ENCODE measurements at regions not wholly inside any gene's neighbourhood (a gene's known extent, or its start where the extent isn't known, plus 50 kb on each side); places are given as distances from the start of the nearest gene placed in this dataset.

DNA sequence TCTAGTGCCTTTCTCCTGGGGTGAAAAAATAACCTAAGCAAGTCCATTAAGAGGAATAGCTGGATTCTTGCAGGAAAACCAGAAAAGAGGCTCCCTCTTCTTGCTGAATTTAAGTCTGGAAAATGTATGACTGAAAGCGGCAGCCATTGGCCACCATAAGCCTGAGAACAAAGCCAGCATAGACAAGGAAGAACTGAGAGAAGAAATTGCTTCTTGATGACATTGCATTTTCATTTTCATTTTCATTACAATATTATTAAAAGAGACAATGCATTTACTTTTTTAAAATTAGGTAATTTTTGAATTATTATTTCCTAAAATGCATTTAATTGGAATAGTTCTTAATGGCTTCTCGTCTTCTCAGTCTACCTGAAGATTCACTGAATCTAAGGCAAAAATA is 1157.5 kb upstream of the ZEB2 start:
- Mint-ChIP-seq H3K27me3 (ENCODE audit: low read depth in 3 of 3) (peaks cover 0 to 5% (median 3%) of the 10 kb centered on the region in 3 donors), H3K36me3 (peaks cover 0 to 4% (median 0%) of the 10 kb centered on the region in 3 donors), H3K4me1 (no peaks in the 10 kb centered on the region), H3K4me3 (no peak overlapping the region), H3K9me3 (peaks cover 0 to 6% (median 0%) of the 10 kb centered on the region in 6 donors), H3K27ac (no peak overlapping the region)
- DNase-seq, result no peak

DNA sequence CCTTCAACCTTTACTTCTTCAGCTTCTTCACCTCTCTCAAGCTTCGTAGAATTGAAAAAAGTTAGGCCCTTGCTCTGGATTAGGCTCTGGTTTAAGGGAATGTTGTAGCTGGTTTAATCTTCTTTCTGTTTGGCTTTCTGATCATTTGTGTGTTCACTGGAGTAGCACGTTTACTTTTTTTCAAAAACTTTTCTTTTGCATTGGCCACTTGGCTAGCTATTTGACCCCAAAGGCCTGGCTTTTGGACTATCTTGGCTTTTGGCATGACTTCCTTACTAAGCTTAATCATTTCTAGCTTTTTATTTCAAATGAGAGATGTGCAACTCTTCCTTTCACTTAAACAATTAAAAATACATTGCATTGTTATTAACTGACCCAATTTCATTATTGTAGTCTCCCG is 1154.8 kb upstream of the ZEB2 start:
- H3K4me3 Mint-ChIP-seq, result no peak overlapping the region
- peaks cover 0 to 4% (median 0%) of the 10 kb centered on the region in 3 donors for H3K27me3 Mint-ChIP-seq (ENCODE audit: low read depth in 3 of 3)
- H3K36me3 Mint-ChIP-seq, result peaks cover 0 to 4% (median 0%) of the 10 kb centered on the region in 3 donors
- no peak for DNase-seq
- H3K4me1 Mint-ChIP-seq, result no peaks in the 10 kb centered on the region
- H3K27ac Mint-ChIP-seq, result no peak overlapping the region
- H3K9me3 Mint-ChIP-seq, result peaks cover 0 to 2% (median 0%) of the 10 kb centered on the region in 6 donors

DNA sequence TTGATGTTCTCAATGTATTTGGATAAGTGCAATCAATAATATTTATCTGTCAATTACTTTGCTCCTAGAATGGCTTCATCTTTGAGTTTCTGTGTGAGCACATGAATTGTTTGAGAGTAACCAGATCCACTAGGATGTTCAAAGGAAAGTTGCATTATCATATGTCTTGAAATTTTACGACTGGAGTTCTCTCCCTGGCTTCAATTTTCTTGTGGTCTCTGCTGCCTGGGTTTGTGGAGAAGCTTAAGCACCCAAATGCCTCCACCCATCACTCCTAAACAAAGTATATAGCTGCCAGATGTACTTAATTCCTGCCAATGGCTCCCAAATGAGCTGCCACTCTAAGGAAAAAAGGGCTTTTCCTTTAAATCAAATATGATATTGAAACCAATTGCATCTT is 1149.4 kb upstream of the ZEB2 start:
- no peak for DNase-seq
- Mint-ChIP-seq H3K4me1 (no peaks in the 10 kb centered on the region), H3K27me3 (ENCODE audit: low read depth in 3 of 3) (peaks cover 0 to 5% (median 2%) of the 10 kb centered on the region in 3 donors), H3K27ac (no peak overlapping the region), H3K36me3 (no peaks in the 10 kb centered on the region), H3K4me3 (no peak overlapping the region), H3K9me3 (peaks cover 0 to 2% (median 0%) of the 10 kb centered on the region in 6 donors)

DNA sequence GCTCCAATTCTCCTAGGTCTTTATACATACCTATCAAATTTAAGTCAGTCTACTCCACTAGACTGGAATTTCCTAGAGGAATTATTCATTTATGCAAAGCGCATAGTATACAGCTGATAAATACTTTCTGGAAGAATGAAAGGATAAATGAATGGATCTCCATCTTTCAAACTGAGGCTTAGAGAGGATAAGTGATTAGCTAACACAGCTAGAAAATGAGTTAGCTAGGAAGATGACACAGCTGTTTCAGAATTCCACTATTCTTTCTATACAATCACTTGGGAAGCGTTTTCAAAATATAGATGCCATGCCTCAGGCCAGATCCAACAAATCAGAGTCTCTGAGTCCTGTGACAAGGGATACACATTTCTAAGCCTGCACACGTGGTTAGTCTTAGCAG is 1146.6 kb upstream of the ZEB2 start:
- Mint-ChIP-seq H3K4me1 (no peaks in the 10 kb centered on the region), H3K4me3 (no peak overlapping the region), H3K9me3 (peaks cover 0 to 2% (median 0%) of the 10 kb centered on the region in 6 donors), H3K27me3 (ENCODE audit: low read depth in 3 of 3) (peaks cover 0 to 5% (median 2%) of the 10 kb centered on the region in 3 donors), H3K27ac (no peak overlapping the region), H3K36me3 (no peaks in the 10 kb centered on the region)
- no peak for DNase-seq

DNA sequence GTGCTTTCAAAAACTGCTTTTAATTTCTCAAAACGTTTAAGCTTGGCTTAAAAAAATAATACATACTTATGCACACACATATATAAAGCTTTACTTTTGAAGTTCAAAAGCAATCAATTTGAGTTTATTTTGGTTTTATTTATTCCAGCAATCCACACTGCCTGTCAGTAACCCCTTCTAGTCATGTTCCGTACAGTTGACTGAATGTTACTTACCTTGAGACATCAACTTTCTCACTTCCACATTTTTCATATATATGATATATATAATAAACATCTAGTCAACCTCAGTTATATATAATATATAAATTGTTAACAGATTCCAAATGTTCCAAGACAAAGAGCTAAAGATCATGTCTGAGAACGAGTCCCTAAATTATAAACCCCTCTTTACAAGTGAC is 1137.3 kb upstream of the ZEB2 start:
- H3K9me3 Mint-ChIP-seq, result peaks cover 0 to 1% (median 0%) of the 10 kb centered on the region in 6 donors
- no peaks in the 10 kb centered on the region for H3K4me1 Mint-ChIP-seq
- no peak for DNase-seq
- H3K27ac Mint-ChIP-seq, result no peak overlapping the region
- no peaks in the 10 kb centered on the region for H3K36me3 Mint-ChIP-seq
- H3K4me3 Mint-ChIP-seq, result no peak overlapping the region
- no peaks in the 10 kb centered on the region for H3K27me3 Mint-ChIP-seq (ENCODE audit: low read depth in 3 of 3)

DNA sequence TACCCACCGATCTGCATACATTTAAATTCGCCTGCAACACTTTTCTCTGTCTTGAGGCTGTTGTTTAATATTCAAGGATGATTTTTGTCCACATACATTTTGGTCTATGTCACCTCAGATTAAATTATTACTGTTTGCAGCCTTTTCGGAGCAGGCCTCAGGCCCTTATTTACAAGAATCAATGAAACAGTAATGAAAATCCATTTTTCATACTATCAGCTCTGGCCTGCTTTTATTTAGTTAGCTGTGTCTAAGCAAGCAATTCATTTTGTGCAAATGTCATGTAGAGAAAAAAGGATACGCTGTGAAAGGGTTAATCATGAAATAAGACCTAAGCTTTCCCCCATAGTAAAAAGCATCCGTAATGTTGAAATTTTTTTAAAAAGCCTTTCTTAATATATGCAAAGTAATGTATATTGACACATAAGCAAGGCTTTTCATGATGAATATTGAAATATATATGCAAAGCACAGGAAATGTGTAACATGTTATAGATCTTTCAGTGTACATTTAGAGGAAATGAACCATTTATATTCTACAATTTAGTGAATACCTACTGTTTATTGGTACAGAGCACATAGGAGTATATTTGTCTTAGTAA is 1135.3 kb upstream of the ZEB2 start:
- DNase-seq, result no peak
- Mint-ChIP-seq H3K9me3 (peaks cover 0 to 1% (median 0%) of the 10 kb centered on the region in 6 donors), H3K4me3 (no peak overlapping the region), H3K27ac (no peak overlapping the region), H3K27me3 (ENCODE audit: low read depth in 3 of 3) (peaks cover 0 to 2% (median 0%) of the 10 kb centered on the region in 3 donors), H3K36me3 (no peaks in the 10 kb centered on the region), H3K4me1 (no peaks in the 10 kb centered on the region)

DNA sequence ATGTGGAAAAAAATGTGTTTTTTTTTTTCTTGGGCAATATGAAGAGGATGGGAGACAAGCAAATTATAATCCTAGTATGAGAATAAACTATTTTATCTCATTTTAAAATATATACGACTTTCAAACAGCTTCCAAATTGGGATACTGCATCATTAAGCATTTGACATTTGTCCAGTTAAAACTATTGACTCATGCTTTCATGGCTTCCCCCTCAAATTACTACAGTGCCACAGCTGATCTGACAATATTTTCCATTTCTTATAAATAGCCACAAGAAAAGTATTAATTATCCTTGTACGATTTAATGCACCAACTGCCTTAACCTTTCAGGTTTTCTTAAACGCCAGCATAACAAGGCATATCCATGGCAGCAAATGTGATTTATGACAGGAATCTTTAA is 1134.8 kb upstream of the ZEB2 start:
- Mint-ChIP-seq H3K27me3 (ENCODE audit: low read depth in 3 of 3) (peaks cover 0 to 4% (median 0%) of the 10 kb centered on the region in 3 donors), H3K4me3 (no peak overlapping the region), H3K36me3 (no peaks in the 10 kb centered on the region), H3K4me1 (no peaks in the 10 kb centered on the region), H3K27ac (no peak overlapping the region), H3K9me3 (peaks cover 0 to 1% (median 0%) of the 10 kb centered on the region in 6 donors)
- no peak for DNase-seq

DNA sequence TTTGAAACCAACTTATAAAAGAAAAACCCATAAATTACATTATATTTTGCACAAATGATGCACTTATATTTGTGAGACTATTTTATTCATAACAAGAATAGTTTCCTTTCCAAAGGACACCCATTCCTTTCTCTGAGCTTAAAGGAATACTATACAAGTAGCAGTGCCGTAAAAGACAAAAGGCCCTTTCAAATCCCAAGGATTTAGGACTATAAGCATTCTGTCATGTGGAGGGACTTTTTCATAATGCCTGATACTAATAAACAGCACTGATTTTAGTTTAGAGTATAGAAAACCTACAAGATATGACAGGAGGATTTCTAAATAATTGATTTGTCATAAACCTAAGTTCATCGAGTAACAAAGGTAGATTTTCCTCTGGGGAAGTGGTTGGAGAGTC is 1134.2 kb upstream of the ZEB2 start:
- no peak overlapping the region for H3K4me3 Mint-ChIP-seq
- H3K4me1 Mint-ChIP-seq, result no peaks in the 10 kb centered on the region
- H3K9me3 Mint-ChIP-seq, result peaks cover 0 to 1% (median 0%) of the 10 kb centered on the region in 6 donors
- no peak overlapping the region for H3K27ac Mint-ChIP-seq
- no peaks in the 10 kb centered on the region for H3K36me3 Mint-ChIP-seq
- no peak for DNase-seq
- H3K27me3 Mint-ChIP-seq (ENCODE audit: low read depth in 3 of 3), result peaks cover 0 to 4% (median 0%) of the 10 kb centered on the region in 3 donors

DNA sequence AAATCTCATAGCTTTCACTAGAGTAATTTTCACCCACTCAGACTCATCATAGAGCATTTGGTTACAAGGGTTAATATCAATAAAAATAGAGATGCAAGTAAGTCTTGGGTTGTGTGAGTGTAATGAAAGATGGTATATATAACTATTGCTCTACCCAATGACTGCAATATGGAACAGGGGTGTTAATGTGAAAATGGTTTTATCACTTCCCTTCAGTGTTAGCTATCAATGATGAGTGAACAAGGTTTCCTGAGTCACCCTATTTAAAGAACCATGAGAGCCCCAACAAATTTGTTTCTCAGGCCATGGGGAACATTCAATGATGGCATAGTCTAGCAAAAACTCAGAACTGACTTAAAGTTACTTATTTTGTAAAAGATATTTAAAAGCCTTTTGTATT is 1133.6 kb upstream of the ZEB2 start:
- H3K36me3 Mint-ChIP-seq, result no peaks in the 10 kb centered on the region
- peaks cover 0 to 4% (median 0%) of the 10 kb centered on the region in 3 donors for H3K27me3 Mint-ChIP-seq (ENCODE audit: low read depth in 3 of 3)
- no peak for DNase-seq
- H3K9me3 Mint-ChIP-seq, result peaks cover 0 to 1% (median 0%) of the 10 kb centered on the region in 6 donors
- no peaks in the 10 kb centered on the region for H3K4me1 Mint-ChIP-seq
- H3K4me3 Mint-ChIP-seq, result no peak overlapping the region
- no peak overlapping the region for H3K27ac Mint-ChIP-seq

DNA sequence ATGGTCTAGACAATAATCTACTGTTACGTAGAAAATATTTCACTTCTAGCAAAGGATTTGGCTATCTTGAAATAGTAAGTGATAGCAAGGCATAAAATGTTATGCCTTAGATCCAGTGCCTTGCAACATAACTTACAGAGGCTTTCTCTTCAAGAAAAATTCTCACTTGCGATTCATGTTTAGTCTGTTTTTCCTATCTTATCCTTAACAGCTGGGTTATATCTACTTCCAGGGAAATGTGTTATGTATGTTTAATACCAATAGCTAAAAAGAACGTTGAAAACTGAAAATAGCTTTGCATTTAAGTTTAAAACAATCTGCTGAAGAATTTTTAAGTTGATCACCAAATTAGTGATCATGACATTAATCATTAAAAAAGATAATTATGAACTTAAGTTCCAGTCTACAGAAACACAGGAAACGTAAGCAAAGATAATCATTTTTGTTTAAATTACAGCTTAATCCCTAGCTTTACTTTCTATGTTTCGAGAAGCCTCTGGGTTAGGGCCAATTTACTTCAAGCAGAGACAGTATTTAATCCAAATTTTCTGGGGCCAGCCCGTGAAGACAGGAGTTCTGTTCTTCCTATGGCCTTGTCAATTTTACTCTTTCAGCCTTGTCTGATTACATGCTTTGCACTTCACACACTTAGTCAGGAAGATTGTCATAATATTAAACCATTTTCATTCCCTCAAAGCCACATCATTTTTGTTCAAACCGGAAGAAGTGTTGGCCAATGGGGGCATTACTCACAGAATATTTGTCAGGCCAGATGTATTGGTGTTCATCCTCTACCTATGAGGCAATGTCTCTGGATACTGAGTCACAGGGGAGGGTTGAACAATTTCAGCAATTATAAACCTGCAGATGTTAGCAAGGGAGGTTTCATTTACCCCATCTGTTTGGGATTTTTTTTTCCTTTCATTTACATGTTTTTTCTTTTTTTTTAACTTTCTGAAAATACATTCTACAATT is 1132.9 kb upstream of the ZEB2 start:
- Mint-ChIP-seq H3K4me1 (no peaks in the 10 kb centered on the region), H3K36me3 (no peaks in the 10 kb centered on the region), H3K27ac (no peak overlapping the region), H3K27me3 (ENCODE audit: low read depth in 3 of 3) (peaks cover 0 to 4% (median 0%) of the 10 kb centered on the region in 3 donors), H3K9me3 (no peaks in the 10 kb centered on the region), H3K4me3 (no peak overlapping the region)
- DNase-seq, result no peak

DNA sequence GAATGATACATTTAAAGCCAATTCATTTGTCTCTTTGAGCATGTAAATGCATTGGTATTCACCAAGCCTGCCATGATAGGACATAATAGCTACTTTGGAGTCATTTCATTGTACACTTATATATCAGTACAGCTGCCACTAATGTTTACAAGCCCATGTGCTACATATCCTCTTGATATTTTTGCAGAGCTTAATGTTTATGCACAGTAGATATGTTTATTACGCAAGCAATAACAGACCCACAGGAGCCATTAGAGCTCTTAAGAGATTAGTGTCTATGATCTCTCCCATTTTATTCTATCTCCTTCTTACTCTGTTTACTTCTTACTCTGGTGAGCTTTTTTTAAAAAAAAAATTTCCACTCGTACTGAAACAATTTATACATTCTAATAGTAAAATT is 1132.1 kb upstream of the ZEB2 start:
- Mint-ChIP-seq H3K27ac (no peak overlapping the region), H3K4me3 (no peak overlapping the region), H3K9me3 (no peaks in the 10 kb centered on the region), H3K36me3 (no peaks in the 10 kb centered on the region), H3K4me1 (no peaks in the 10 kb centered on the region), H3K27me3 (ENCODE audit: low read depth in 3 of 3) (peaks cover 0 to 4% (median 0%) of the 10 kb centered on the region in 3 donors)
- no peak for DNase-seq

DNA sequence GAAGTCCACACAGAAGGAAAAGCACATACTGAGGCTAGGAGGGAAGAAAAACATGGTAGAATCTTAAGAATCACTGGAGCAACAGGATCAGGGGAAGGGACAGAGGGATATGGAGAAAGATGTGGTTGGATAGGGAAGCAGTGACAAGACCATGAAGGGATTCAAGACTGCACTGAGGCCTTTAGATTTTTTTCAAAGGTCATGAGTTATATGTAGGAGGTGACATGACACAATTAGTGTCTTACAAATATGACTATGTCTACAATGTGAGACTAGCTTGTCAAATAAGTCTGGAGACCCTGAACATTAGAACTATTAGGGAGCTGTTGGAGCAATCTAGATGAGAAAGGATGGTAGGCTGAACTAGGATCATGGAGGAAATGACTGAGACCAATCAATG is 1130.3 kb upstream of the ZEB2 start:
- H3K4me1 Mint-ChIP-seq, result no peaks in the 10 kb centered on the region
- no peaks in the 10 kb centered on the region for H3K36me3 Mint-ChIP-seq
- no peak for DNase-seq
- H3K27ac Mint-ChIP-seq, result no peak overlapping the region
- H3K27me3 Mint-ChIP-seq (ENCODE audit: low read depth in 3 of 3), result peaks cover 0 to 6% (median 4%) of the 10 kb centered on the region in 3 donors
- H3K9me3 Mint-ChIP-seq, result peaks cover 0 to 2% (median 0%) of the 10 kb centered on the region in 6 donors
- no peak overlapping the region for H3K4me3 Mint-ChIP-seq

DNA sequence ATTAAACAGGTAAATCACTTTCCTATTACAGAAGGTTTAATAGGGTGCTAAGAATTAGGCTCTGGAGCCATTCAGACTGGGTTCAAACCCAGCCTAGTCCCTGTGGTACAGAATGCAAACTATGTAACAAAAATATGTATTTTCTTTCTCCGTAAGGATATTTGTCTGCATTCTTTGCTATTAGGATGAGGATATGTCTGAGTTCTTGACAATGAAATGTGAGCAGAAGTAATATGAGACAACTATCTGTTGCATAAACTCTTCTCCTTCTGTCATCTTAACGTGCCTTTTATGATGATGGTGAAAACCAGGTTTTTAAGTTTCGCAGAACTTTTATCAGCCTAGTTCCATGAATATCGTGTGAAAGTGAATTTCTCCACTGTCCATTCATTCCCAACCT is 1129.1 kb upstream of the ZEB2 start:
- Mint-ChIP-seq H3K4me3 (no peak overlapping the region), H3K36me3 (no peaks in the 10 kb centered on the region), H3K9me3 (peaks cover 0 to 2% (median 0%) of the 10 kb centered on the region in 6 donors)

DNA sequence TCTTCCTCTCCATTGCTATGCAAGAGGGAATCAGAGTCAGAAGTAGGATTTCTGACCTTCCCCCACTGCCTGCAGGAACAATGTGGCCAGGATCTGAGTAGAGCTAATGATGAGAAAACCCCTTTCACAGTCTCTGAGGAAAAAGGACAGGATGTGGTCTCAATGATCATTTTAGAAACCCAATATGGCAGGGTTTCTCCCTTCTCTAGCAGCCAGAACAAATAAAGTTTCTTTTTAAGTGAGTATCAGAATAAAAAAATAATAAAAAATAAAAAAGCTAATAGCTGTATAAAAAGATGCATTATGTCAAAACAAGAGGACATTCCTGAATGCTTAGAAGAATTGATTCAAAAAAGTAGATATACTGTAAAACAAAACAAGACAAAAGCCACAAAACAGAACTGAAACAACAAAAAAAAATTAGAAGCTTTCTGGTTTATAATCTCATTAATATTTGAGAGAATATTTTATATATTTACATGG is 1124.9 kb upstream of the ZEB2 start:
- Mint-ChIP-seq H3K4me3 (no peak overlapping the region), H3K27ac (no peak overlapping the region)
- DNase-seq, result no peak

More for the DNA sequence above, 1129.1 kb upstream of the ZEB2 start:
- Mint-ChIP-seq H3K27ac (no peak overlapping the region), H3K27me3 (ENCODE audit: low read depth in 3 of 3) (peaks cover 0 to 6% (median 4%) of the 10 kb centered on the region in 3 donors), H3K4me1 (peaks cover 0 to 6% of the 10 kb centered on the region in 2 donors)
- DNase-seq, result no peak

More for the DNA sequence above, 1124.9 kb upstream of the ZEB2 start:
- H3K27me3 Mint-ChIP-seq (ENCODE audit: low read depth in 3 of 3), result peaks cover 0 to 6% (median 0%) of the 10 kb centered on the region in 3 donors
- H3K4me1 Mint-ChIP-seq, result peaks cover 0 to 6% of the 10 kb centered on the region in 2 donors
- H3K36me3 Mint-ChIP-seq, result no peaks in the 10 kb centered on the region
- peaks cover 0 to 3% (median 0%) of the 10 kb centered on the region in 6 donors for H3K9me3 Mint-ChIP-seq
